Activated CD8-positive, alpha-beta memory T cell treated with anti-CD3 and anti-CD28 coated beads, Interleukin-2, amount 50 U/mL, for 48 hours (primary cell): ENCODE measurements at regions not wholly inside any gene's neighbourhood (a gene's known extent, or its start where the extent isn't known, plus 50 kb on each side); places are given as distances from the start of the nearest gene placed in this dataset.
A peak's percentile ranks its signal among the peaks of the same experiment; 100 is the strongest.

ENCODE experiments used
- DNase-seq: peaks from one replicate; pipeline ENCODE4 v3.0.0-alpha.2; 2020

DNA sequence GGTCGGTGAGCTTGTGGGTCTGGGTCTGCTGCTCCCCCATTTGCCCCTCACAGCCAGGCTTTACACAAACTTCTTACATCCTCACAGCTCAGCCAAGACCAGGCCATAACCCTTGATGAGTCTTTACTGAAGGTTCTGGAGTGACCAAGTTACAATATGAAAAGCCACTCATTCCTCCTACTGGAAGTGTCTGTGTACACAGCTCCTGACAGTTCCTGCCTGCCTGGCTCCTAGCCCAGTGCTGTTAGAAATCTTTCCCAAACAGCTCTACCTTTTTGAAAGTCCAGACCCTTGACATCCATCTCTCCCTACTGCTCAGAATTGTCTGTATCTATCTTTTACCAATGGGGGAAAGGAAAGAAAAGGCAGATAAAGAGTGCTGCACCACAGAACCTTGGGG, 106.9 kb downstream of the PAX1 start:
- no peak for DNase-seq

DNA sequence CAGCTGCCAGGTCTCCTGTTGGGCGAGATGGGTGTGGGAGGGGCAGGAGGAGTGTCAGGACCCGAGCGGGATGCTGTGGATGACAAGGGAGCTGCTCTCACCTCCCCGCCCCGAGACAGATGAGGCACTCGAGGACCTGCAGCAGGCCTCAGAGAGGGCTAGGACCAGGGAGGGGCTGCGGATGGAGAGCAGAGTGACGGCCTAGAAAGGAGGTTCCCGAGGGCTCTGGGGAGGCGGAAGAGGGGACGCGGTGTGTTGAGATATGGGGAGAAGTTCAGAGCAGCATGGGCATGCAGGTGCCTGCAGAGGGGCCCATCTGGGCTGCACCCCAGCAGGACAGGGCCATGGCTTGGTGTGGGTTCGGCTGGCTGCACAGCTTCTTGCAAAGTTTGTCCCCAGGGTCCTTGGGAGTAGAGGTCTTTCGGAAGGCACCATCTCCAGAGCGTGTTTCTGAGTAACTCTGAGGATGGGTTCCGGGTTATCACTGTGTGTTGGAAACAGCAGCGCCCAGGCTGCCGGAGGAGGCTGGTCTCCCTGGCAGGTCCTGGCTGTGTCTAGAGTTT, 104.6 kb downstream of the PAX1 start:
- DNase-seq, result no peak

DNA sequence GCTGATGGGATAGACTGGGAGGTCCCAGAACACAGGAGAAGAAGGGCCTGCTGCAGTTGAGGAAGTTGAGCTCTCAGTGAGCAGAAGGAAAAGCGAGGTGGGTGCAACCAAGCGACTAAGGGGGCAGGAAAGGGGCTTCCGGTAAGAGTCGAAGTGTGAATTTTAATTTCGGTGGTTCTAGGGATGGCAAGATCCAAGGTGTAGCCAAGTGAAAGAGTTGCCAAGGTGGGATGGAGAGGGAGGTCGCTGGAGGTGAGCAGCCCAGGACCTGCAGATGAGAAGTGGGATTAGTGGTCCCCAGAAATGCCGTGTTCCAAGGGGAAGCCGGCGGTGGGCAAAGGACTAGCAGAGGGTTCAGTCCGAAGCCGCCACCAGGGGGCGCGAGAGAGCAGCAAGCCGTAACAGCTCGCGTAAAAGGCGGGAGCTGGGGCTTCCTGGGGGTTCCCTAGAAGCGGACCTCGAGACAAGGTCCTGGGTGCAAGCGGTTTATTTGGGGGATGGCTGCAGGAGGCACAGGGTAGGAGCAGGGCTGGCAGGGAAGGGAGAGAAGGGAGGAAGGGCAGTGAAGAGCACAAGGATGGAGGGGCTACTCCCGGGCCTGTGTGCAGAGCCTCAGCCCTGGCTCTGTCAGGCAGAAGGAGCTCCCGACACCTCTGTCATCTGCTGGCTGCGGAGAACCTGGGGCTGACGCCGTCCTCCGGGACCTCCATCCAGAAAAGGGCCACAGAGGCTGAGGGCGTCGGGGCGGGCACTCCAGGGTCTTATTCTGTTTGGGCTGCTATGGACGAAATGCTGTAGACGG, 103.6 kb downstream of the PAX1 start:
- peak; percentile 86 for DNase-seq

DNA sequence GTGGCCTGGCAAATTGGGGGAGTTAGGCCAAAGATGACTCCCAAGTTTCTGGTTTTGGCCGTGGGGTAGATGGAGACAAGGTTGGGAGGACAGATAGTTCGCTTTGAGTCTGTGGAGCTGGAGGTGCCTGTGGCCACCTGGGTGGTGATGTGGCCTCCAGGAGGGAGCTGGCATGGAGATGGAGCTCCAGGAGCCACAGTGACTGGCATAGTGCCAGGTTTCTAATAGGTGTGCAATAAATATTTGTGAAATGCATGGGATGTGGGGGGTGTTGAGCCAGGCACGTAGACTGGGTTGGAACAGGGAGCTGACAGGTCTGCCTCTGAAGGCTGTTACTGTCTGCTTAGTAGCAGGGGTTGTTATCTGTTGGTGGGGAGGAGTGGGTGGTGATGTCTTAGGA, 102.7 kb downstream of the PAX1 start:
- DNase-seq, result no peak

DNA sequence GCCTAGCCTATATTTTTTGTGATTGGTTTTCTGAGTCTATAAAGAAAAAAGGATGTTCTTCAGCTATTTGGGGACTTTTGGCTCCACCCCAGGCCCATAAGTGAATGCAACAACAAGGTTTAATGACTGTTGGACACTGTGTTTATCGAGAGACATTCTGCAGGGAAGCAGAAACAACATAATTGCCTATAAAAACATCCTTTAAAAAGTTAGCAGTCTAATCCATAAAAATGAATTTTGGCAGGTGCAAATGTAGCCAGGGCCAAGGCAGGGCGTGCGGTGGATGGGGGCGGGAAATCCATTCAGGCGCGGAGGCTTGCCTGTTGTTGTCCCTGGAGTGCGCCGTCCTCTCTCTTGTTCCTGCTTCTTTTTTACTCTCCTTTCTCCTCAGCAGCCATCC, 99.3 kb downstream of the PAX1 start:
- DNase-seq, result no peak

DNA sequence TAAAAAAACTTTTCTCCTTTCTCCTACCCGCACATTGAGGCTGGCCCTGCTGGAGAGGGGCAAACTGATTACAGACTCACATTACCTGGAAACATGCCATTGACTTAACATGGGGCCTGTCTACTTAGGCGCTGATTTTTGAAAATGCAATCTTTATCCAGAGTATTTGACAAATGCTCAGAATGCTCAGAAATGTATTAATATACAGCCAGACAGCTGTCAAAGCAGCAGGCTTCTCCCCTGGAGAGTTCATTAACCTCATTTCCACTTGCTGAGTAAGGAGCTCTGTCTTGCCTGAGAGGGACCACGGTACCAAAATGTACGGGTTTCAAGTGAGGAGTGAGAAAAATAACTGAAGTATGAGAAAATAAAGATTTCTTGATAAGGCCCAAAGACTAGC, 95.7 kb downstream of the PAX1 start:
- no peak for DNase-seq

DNA sequence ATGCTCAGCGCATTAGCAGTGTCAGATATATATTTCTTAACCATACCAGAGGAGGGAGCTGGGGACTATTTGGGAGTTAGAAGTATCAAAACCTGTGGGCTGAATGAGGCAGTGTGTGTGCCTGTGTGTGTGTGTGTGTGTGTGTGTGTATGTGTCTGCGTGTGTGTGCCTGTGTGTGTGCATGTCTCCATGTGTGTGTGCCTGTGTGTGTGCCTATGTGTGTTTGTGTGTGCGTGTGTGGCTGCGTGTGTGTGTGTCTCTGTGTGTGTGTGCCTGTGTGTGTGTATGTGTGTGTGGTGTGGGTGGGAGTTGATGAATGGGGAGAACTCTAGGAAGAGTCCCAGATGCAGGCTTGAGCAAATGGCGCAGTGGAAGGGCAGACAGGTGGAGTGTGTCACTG, 92.9 kb downstream of the PAX1 start:
- DNase-seq, result no peak

DNA sequence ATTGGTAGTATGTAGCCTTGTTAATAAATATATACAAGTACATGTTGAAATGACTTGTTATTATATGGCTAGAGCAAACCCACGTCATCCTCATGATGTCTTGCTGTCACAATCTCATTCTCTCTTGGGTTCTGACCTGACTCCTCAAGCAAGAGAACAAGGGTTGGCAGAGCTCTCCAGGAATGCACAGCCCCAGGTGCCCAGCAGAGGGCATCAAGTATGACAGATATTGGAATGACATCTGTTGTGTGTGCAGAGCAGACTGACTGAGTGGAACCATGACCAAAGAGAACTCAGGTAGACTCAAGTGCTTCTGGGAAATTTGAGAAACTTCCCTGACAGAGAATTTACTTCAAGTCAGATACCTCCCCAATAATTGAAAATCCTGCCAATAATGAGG, 90.6 kb downstream of the PAX1 start:
- DNase-seq, result no peak

DNA sequence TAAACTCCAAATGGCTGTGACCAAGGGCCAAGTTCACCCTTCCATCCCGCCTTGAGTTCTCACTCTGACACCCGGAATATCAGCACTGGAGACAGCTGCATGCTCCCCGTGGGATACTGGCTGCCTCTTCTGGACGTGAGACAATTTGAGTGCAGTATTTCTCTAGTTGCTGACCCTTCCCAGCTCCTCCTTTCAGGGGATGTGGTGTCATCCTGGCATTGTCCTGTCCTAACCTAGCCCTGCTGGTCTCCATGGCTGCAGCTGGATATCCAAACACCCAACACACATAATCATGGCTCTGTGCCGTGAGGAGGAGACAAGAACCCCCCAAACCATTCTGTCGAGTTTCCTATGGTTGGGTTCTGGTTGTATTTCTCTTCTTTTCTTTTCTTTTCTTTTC, 82.6 kb downstream of the PAX1 start:
- no peak for DNase-seq

DNA sequence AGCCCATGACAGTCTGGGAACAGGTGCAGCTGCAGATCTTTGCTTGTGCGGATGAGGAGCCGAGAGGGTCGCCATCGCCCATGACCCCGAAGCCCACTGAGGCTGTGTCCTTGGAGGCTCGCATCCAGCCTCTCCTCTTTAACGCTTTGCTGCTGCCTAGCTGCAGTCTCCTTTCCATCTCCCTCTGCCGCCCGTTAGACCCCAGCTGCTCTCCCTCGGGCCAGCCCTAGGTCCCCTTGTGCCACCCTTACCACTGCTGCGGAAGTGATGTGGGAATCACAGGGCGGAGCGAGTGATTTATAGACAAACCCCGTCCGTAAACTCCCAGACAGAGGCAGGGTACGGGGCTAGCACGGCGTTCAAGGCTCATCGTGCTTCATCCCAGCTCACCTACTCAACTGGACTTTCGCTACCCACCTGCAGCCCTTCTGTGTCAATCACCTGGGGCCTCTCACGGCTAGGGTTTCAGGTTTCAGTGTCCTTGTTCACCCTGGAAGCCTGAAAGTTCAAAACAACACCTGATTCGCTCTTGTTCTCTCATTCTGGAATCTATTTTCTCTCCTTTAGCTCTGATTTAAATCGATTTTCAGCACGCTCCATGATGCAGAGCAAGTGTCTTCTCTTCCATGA, 76.1 kb downstream of the PAX1 start:
- no peak for DNase-seq

DNA sequence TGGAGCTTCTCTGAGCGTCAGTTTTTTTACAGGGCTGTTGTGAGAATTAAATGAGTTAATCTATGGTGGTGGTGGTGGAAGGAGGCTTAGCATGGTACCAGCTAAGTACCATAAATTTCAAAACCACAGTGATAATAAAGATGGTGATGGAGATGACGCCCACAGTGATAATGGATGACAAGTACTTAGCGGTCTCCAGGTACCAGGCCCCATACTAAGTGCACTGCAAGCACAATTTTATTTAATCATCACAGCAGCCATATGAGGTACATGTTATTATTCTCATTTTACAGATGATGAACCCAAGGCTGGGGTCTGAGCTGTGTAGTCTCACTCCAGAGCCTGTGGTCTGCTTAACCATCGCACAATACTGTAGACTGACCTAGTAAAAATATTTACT, 75.1 kb downstream of the PAX1 start:
- DNase-seq, result no peak
